OCI-LY1 (cell line): ENCODE measurements at regions not wholly inside any gene's neighbourhood (a gene's known extent, or its start where the extent isn't known, plus 50 kb on each side); places are given as distances from the start of the nearest gene placed in this dataset.

ENCODE experiments used
- H2AFZ ChIP-seq: fragments of 200-600 bp; sonication (generic), shearing (Covaris generic); 2 replicates; pipeline ENCODE4 v1.6.0; 2014; ENCODE audit warnings: antibody characterized with exemption, mild to moderate bottlenecking, low read length
- H3F3A ChIP-seq: fragments of 200-600 bp; sonication (generic), shearing (Covaris generic); 2 replicates; pipeline ENCODE4 v1.6.0; 2014; ENCODE audit warnings: mild to moderate bottlenecking, antibody characterized with exemption, low read length, moderate library complexity; ENCODE audit not compliant: insufficient read depth
- H3K27ac ChIP-seq: fragments of 200-600 bp; sonication (generic); 2 replicates; pipeline ENCODE4 v1.5.1; 2014; ENCODE audit warnings: low read length, mixed run types, mild to moderate bottlenecking, low read depth; ENCODE audit not compliant: poor library complexity, severe bottlenecking
- H3K27me3 ChIP-seq: fragments of 200-600 bp; sonication (generic); 2 replicates; pipeline ENCODE4 v1.6.0; 2014; ENCODE audit warnings: antibody characterized with exemption, mild to moderate bottlenecking, low read length, moderate library complexity; ENCODE audit not compliant: insufficient read depth
- H3K36me3 ChIP-seq: fragments of 200-600 bp; sonication (generic); 2 replicates; pipeline ENCODE4 v1.6.1; 2014; ENCODE audit warnings: mild to moderate bottlenecking, antibody characterized with exemption, low read length, moderate library complexity, mixed read lengths; ENCODE audit not compliant: insufficient read depth
- H3K4me1 ChIP-seq: fragments of 200-600 bp; sonication (generic); 2 replicates; pipeline ENCODE4 v1.5.1; 2014; ENCODE audit warnings: mild to moderate bottlenecking, low read length, moderate library complexity; ENCODE audit not compliant: insufficient read depth, severe bottlenecking
- H3K4me2 ChIP-seq: fragments of 200-600 bp; sonication (generic), shearing (Covaris generic); 2 replicates; pipeline ENCODE4 v1.6.1; 2014; ENCODE audit warnings: low read length
- H3K4me3 ChIP-seq: fragments of 200-600 bp; sonication (generic); 2 replicates; pipeline ENCODE4 v1.5.1; 2014; ENCODE audit warnings: low read length, low read depth, mild to moderate bottlenecking, mixed read lengths; ENCODE audit not compliant: poor library complexity, severe bottlenecking
- H3K79me2 ChIP-seq: fragments of 200-600 bp; shearing (Covaris generic); 2 replicates; pipeline ENCODE4 v1.6.1; 2016; ENCODE audit warnings: mixed run types, low read length, mixed read lengths; ENCODE audit not compliant: insufficient read depth
- H3K9ac ChIP-seq: fragments of 200-600 bp; sonication (generic), shearing (Covaris generic); 2 replicates; pipeline ENCODE4 v1.6.1; 2014; ENCODE audit warnings: mild to moderate bottlenecking, low read length, mixed read lengths
- H3K9me2 ChIP-seq: fragments of 200-600 bp; sonication (generic), shearing (Covaris generic); 2 replicates; pipeline ENCODE4 v1.6.1; 2014; ENCODE audit warnings: low read depth, mild to moderate bottlenecking, low read length, mixed read lengths
- H3K9me3 ChIP-seq: fragments of 200-600 bp; shearing (Covaris generic); 2 replicates; pipeline ENCODE4 v1.6.1; 2014; ENCODE audit warnings: low read length, mixed read lengths
- H4K20me1 ChIP-seq: fragments of 200-600 bp; sonication (generic), shearing (Covaris generic); 2 replicates; pipeline ENCODE4 v1.6.0; 2016; ENCODE audit warnings: mild to moderate bottlenecking, low read length; ENCODE audit not compliant: insufficient read depth
- EZH2 ChIP-seq: fragments of 200-600 bp; sonication (generic), shearing (Covaris generic); IDR thresholded peaks from 2 replicates; pipeline ENCODE4 v1.8.0; 2017; ENCODE audit warnings: borderline replicate concordance, mixed run types, mild to moderate bottlenecking, antibody characterized with exemption, low read length, moderate library complexity, mixed read lengths
- TF ChIP-seq, protein P1 (sequence below): fragments of 200-600 bp; sonication (generic), shearing (Covaris generic); IDR thresholded peaks from 2 replicates; pipeline ENCODE4 v1.5.1; 2017; ENCODE audit warnings: mild to moderate bottlenecking, antibody characterized with exemption, low read length, moderate library complexity, mixed read lengths

DNA sequence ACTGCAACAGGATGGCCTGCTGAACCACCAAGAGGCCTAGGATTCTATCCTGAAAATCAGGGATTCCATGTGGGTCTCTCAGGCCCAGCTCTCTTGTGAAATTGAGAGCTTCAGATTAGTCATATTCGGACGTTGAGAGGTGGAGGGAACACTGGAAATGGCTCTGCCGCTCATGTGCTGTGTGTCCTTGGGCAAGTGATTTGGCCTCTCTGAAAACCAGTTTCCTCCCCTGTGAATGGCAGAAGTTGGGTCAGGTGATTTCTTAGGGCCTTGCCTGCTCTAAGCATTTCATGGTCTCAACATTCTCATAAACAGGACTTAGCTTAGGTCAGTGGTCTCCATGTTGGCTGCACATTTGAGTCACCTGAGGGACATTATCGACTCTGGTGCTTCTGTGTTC is 470.1 kb downstream of the PREX1 start:
- Histone ChIP-seq H3K9ac (no peak overlapping the region), H3K4me3 (no peak overlapping the region), H3K27ac (no peak overlapping the region), H3F3A (no peaks in the 10 kb centered on the region), H3K4me1 (no peaks in the 10 kb centered on the region), H4K20me1 (no peaks in the 10 kb centered on the region), H2AFZ (no peak overlapping the region), H3K36me3 (no peaks in the 10 kb centered on the region), H3K4me2 (no peak overlapping the region), H3K79me2 (no peaks in the 10 kb centered on the region), H3K9me3 (no peaks in the 10 kb centered on the region), H3K27me3 (no peaks in the 10 kb centered on the region), H3K9me2 (no peaks in the 10 kb centered on the region)
- TF ChIP-seq, protein P1, sequence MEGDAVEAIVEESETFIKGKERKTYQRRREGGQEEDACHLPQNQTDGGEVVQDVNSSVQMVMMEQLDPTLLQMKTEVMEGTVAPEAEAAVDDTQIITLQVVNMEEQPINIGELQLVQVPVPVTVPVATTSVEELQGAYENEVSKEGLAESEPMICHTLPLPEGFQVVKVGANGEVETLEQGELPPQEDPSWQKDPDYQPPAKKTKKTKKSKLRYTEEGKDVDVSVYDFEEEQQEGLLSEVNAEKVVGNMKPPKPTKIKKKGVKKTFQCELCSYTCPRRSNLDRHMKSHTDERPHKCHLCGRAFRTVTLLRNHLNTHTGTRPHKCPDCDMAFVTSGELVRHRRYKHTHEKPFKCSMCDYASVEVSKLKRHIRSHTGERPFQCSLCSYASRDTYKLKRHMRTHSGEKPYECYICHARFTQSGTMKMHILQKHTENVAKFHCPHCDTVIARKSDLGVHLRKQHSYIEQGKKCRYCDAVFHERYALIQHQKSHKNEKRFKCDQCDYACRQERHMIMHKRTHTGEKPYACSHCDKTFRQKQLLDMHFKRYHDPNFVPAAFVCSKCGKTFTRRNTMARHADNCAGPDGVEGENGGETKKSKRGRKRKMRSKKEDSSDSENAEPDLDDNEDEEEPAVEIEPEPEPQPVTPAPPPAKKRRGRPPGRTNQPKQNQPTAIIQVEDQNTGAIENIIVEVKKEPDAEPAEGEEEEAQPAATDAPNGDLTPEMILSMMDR = no peak
- no peak for TF ChIP-seq EZH2

DNA sequence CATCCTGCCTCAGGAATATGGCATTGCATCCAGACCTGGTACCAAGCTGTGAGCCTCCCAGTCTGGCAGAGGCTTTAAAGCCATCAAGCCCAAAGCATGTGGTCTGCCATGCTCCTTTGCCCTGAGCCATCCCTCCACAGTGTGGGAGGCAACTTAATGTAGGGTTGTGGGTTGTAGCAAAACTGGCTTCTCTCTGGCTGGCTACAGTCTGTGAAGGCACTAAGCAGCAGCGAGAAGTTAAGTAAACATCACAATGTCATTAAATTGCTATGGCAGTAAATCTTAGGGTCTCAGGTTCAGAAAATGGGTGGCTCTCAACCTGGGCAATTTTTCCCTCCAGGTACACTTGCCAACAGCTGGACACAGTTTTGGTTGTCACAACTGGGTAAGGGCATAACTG is 472.9 kb downstream of the PREX1 start:
- Histone ChIP-seq H3K27me3 (no peaks in the 10 kb centered on the region), H3K4me2 (no peak overlapping the region), H3K79me2 (no peaks in the 10 kb centered on the region), H3K27ac (no peak overlapping the region), H4K20me1 (no peaks in the 10 kb centered on the region), H3F3A (no peaks in the 10 kb centered on the region), H3K9me2 (no peaks in the 10 kb centered on the region), H2AFZ (no peak overlapping the region), H3K9ac (no peak overlapping the region), H3K9me3 (no peaks in the 10 kb centered on the region), H3K4me3 (no peak overlapping the region), H3K36me3 (no peaks in the 10 kb centered on the region), H3K4me1 (no peaks in the 10 kb centered on the region)
- no peak for TF ChIP-seq EZH2
- TF ChIP-seq, protein P1 = no peak

DNA sequence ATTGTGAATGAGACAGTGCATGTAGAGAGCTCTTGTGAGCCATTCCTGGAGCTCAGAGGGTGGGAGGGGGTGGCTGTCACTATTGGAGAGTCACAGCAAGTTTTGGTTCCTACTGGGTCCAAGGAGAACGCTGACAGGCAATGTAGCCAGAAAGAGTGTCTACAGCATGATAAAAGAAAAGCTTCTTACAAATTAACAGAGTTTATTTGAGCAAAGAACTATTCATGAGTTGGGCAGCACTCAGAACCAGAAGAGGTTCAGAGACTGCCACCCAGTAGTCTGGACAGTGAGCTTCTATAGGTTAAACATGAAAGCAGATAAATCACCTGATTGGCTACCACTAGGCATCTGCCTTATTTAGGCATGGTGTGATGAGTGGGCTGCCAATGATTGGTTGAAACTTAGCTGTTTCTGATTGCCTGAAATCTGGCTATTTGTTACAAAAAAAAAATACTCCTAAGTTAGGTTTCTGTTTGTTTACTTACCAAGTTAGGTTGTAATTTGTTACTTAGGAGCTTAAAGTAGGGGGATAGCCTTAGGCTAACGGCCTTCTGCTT is 473.4 kb downstream of the PREX1 start:
- H3K27me3 ChIP-seq = no peaks in the 10 kb centered on the region
- H3K4me1 ChIP-seq = no peaks in the 10 kb centered on the region
- H2AFZ ChIP-seq = no peak overlapping the region
- no peak overlapping the region for H3K9ac ChIP-seq
- H3K27ac ChIP-seq = no peak overlapping the region
- TF ChIP-seq EZH2 = no peak
- TF ChIP-seq, protein P1 = no peak
- H3K4me2 ChIP-seq = no peak overlapping the region
- no peaks in the 10 kb centered on the region for H3K9me2 ChIP-seq
- H3K4me3 ChIP-seq = no peak overlapping the region
- no peaks in the 10 kb centered on the region for H3F3A ChIP-seq
- no peaks in the 10 kb centered on the region for H4K20me1 ChIP-seq
- H3K79me2 ChIP-seq = no peaks in the 10 kb centered on the region
- no peaks in the 10 kb centered on the region for H3K36me3 ChIP-seq
- no peaks in the 10 kb centered on the region for H3K9me3 ChIP-seq
